GM23248 (cell line): ENCODE measurements at regions not wholly inside any gene's neighbourhood (a gene's known extent, or its start where the extent isn't known, plus 50 kb on each side); places are given as distances from the start of the nearest gene placed in this dataset.

Experiments used
- EZH2 ChIP-seq: fragments of 200-600 bp; sonication (generic); IDR thresholded peaks from 2 replicates; pipeline ENCODE4 v1.6.1; 2018; ENCODE audit warnings: antibody characterized with exemption, mild to moderate bottlenecking; ENCODE audit not compliant: insufficient read depth, poor library complexity, severe bottlenecking
- EZH2phosphoT487 ChIP-seq: fragments of 200-600 bp; sonication (generic); IDR thresholded peaks from 2 replicates; pipeline ENCODE4 v1.6.1; 2018; ENCODE audit warnings: antibody characterized with exemption, moderate library complexity, mild to moderate bottlenecking, low read depth; ENCODE audit not compliant: insufficient read depth

GRCh38 chr2:145729481-145729880, 1209.6 kb upstream of the ZEB2 start:
- TF ChIP-seq EZH2 = no peak
- TF ChIP-seq EZH2phosphoT487 = no peak
